D341Med (cell line): ENCODE measurements at regions not wholly inside any gene's neighbourhood (a gene's known extent, or its start where the extent isn't known, plus 50 kb on each side); places are given as distances from the start of the nearest gene placed in this dataset.

Experiments used
- DNase-seq: peaks from one replicate; pipeline ENCODE4 v3.0.0; 2012; ENCODE audit warnings: low spot score

GRCh38 chr1:80059940-80060339, 1053.4 kb upstream of the ADGRL4 start:
- DNase-seq, result no peak

- no peak for DNase-seq
Measured at GRCh38 chr1:80056179-80056578, 1049.6 kb upstream of the ADGRL4 start.

GRCh38 chr1:80054129-80054528, 1047.6 kb upstream of the ADGRL4 start:
- peak; percentile 19 for DNase-seq

GRCh38 chr1:80053613-80054012, 1047.1 kb upstream of the ADGRL4 start:
- no peak for DNase-seq

- no peak for DNase-seq
Measured at GRCh38 chr1:80050523-80050922, 1044.0 kb upstream of the ADGRL4 start.

GRCh38 chr1:80050085-80050484, 1043.6 kb upstream of the ADGRL4 start:
- no peak for DNase-seq

GRCh38 chr1:80048716-80049115, 1042.2 kb upstream of the ADGRL4 start:
- DNase-seq, result no peak

- DNase-seq, result no peak
Measured at GRCh38 chr1:80047791-80048190, 1041.3 kb upstream of the ADGRL4 start.

- DNase-seq, result no peak
Measured at GRCh38 chr1:80044662-80045061, 1038.1 kb upstream of the ADGRL4 start.

GRCh38 chr1:80036690-80037432, 1030.3 kb upstream of the ADGRL4 start:
- no peak for DNase-seq

- no peak for DNase-seq
Measured at GRCh38 chr1:80023358-80023757, 1016.8 kb upstream of the ADGRL4 start.

GRCh38 chr1:80021891-80022290, 1015.4 kb upstream of the ADGRL4 start:
- no peak for DNase-seq

GRCh38 chr1:80018348-80018747, 1011.8 kb upstream of the ADGRL4 start:
- no peak for DNase-seq

GRCh38 chr1:80008934-80009333, 1002.4 kb upstream of the ADGRL4 start:
- DNase-seq, result no peak

- DNase-seq, result no peak
Measured at GRCh38 chr1:80003250-80003649, 996.7 kb upstream of the ADGRL4 start.

GRCh38 chr1:79988401-79988800, 981.9 kb upstream of the ADGRL4 start:
- DNase-seq, result no peak

GRCh38 chr1:79982211-79982610, 975.7 kb upstream of the ADGRL4 start:
- DNase-seq, result no peak

GRCh38 chr1:79981481-79981880, 975.0 kb upstream of the ADGRL4 start:
- DNase-seq, result no peak

- no peak for DNase-seq
Measured at GRCh38 chr1:79979346-79979745, 972.8 kb upstream of the ADGRL4 start.

- no peak for DNase-seq
Measured at GRCh38 chr1:79976287-79976686, 969.8 kb upstream of the ADGRL4 start.

- DNase-seq, result no peak
Measured at GRCh38 chr1:79974659-79975058, 968.1 kb upstream of the ADGRL4 start.

GRCh38 chr1:79969886-79970285, 963.4 kb upstream of the ADGRL4 start:
- DNase-seq, result no peak

- DNase-seq, result no peak
Measured at GRCh38 chr1:79966438-79966837, 959.9 kb upstream of the ADGRL4 start.

GRCh38 chr1:79959635-79960034, 953.1 kb upstream of the ADGRL4 start:
- no peak for DNase-seq
